Ovary (tissue), 3 donors: ENCODE measurements at regions not wholly inside any gene's neighbourhood (a gene's known extent, or its start where the extent isn't known, plus 50 kb on each side); places are given as distances from the start of the nearest gene placed in this dataset.

Source experiments
- CTCF ChIP-seq, 3 donors: fragments of 450-650 bp in 2 of 3; fragments of 200-600 bp in 1 of 3; IDR thresholded peaks; one replicate each; pipeline versions ENCODE4 v1.5.1 to v1.8.0; 2016 to 2022; ENCODE audit warnings: antibody characterized with exemption in 3 of 3, mild to moderate bottlenecking in 1 of 3
- EP300 ChIP-seq: sonication (generic); formaldehyde crosslinking; IDR thresholded peaks from one replicate; pipeline ENCODE4 v1.6.1; 2017; ENCODE audit warnings: antibody characterized with exemption
- POLR2A ChIP-seq: fragments of 450-650 bp; IDR thresholded peaks from one replicate; pipeline ENCODE4 v1.6.1; 2017; ENCODE audit warnings: antibody characterized with exemption, mild to moderate bottlenecking, moderate library complexity
- donor health status: DM: no; HTN: no; CAD: no.

- TF ChIP-seq CTCF (IDR thresholded peaks at IDR 0.05) (no peak), EP300 (no peak), POLR2A (no peak)
Observed at GRCh38 chr11:69429716-69430491, 51.6 kb upstream of the LINC01488 start.
